ENCODE measurements at regions not wholly inside any gene's neighbourhood (a gene's known extent, or its start where the extent isn't known, plus 50 kb on each side); places are given as distances from the start of the nearest gene placed in this dataset.

DNA sequence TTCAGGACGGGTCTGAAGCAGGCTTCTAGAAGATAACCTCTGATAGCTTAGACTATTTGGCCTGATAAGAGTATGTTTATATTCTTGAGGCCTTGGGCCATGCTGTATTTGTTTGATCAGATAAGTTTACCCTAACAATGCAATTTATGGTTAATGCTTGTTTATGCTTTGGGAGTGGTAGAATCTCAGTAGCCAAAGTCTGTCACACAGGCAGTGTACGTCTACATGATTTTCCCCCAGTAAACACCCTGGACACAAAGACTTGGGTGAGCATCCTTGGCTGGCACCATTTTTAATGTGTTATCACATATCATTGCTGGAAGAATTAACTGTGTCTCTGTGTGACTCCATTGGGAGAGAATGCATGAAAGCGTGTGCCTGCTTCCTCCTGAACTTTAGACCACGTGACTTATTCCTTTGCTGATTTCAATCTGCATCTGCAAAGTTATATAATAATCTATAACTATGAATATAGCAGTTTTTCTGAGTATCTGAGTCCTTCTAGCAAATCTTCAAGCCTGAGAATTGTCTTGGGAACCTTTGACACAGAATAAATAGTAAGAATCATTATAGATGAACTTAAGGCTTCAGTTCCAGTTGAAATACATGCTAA lies 172.4 kb downstream of the CASP12 start:
- no peak overlapping the region for H3K4me3 ChIP-seq (ENCODE audit: low read depth, low read length)
- no peak for DNase-seq (ENCODE audit: low read depth)
- TF ChIP-seq, protein P1, sequence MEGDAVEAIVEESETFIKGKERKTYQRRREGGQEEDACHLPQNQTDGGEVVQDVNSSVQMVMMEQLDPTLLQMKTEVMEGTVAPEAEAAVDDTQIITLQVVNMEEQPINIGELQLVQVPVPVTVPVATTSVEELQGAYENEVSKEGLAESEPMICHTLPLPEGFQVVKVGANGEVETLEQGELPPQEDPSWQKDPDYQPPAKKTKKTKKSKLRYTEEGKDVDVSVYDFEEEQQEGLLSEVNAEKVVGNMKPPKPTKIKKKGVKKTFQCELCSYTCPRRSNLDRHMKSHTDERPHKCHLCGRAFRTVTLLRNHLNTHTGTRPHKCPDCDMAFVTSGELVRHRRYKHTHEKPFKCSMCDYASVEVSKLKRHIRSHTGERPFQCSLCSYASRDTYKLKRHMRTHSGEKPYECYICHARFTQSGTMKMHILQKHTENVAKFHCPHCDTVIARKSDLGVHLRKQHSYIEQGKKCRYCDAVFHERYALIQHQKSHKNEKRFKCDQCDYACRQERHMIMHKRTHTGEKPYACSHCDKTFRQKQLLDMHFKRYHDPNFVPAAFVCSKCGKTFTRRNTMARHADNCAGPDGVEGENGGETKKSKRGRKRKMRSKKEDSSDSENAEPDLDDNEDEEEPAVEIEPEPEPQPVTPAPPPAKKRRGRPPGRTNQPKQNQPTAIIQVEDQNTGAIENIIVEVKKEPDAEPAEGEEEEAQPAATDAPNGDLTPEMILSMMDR (IDR thresholded peaks at IDR 0.05; ENCODE audit: insufficient read depth, low read depth, low read length) = no peak

DNA sequence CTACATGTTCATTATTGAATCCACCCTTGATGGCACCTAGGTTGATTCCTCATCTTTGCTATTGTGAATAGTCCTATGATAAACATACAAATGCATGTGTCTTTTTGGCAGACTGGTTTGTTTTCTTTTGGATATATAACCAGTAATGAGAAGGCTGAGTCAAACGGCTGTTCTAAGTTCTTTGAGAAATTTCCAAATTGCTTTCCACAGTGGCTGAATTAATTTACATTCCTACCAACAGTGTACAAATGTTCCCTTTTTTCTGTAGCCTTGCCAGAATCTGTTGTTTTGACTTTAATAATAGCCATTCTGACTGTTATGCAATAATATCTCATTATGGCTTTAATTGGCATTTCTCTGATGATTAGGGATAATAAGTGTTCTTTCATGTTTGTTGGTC lies 184.9 kb downstream of the CASP12 start:
- DNase-seq (ENCODE audit: low read depth) = peak; percentile 49
- TF ChIP-seq, protein P1 (IDR thresholded peaks at IDR 0.05; ENCODE audit: insufficient read depth, low read depth, low read length) = no peak
- no peak overlapping the region for H3K4me3 ChIP-seq (ENCODE audit: low read depth, low read length)

DNA sequence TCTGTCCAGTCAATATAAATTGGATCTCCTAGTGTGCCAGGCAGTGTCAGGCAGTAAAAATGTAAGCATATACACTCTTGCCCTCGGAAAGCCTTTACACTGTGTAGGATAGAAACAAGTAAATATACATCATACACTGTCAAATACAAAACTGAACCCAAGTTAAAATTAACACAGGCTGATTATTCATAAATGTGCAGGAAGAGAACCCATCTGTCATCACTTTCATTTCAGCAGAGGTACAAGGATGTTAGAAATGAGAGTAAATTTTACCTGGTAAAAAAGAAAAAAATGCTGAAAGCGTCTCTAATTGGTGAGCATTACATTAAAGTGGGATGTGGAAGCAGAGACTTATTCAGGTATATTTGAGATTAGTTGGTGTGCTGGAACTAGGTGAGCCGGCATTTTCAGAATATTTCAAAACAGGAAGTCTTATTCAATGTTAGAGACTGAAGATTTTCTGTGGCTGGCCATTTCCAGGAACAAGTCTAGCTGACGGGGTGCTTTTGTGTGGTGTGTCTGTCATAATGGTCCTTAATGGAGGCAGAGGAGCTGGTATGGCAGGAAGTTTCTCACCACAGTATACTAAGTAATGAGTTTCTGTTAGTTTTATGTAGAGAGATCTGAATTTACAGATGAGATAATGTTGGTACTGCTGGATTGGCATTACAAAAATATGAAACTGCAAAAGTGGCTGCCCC lies 192.6 kb downstream of the CASP12 start:
- TF ChIP-seq, protein P1 (IDR thresholded peaks at IDR 0.05; ENCODE audit: insufficient read depth, low read depth, low read length) = no peak
- no peak overlapping the region for H3K4me3 ChIP-seq (ENCODE audit: low read depth, low read length)
- DNase-seq (ENCODE audit: low read depth) = peak; percentile 12

DNA sequence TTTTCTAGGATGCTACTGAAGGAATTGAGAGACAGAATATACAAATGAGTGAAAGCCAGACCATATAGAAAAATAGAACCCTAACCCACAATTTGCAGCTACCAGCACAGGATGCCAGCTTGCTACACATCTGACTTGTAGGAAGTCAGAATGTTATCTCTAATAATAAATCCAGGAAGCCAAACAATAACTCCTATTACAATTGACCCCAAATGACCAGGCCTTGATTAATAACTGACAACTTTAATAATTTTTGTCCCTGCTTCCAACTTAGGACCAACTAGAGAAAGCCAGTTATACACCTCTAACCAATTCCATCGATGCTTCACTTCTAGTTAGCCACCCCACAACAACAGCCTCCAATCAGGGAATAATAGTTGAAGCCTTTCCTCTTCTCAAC lies 193.4 kb downstream of the CASP12 start:
- TF ChIP-seq, protein P1 (IDR thresholded peaks at IDR 0.05; ENCODE audit: insufficient read depth, low read depth, low read length) = no peak
- DNase-seq (ENCODE audit: low read depth) = no peak
- no peak overlapping the region for H3K4me3 ChIP-seq (ENCODE audit: low read depth, low read length)

DNA sequence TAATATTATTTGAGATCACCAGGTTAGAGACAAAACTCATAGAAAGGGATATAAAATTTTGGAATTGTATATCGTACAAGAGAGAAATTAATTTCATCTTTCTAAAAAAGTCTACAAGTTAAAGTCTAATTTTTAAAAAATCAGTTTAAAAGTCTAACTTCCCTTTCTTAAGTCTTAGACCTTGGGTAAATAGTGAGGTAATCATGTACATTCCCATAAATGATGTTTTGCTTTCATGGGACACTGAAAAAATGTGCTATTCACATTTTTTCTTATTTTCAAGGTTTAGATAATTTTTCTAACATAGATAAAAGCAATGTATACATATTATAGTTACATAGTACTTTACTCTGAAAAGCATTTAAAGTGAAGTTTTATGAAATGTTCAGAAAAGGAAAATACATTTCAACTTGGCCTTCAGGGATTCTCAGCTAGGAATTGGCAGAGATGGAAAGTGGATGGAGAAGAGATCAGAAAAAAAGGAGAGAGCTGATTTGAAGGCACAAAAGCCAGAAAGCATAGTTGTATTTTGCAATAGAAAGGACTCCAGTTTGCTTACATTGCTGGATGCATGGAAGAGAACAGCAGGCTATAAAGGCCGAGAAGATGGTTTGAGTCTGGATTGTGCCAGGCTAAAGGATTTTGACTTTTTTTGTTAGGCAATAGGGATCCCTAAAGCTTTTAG lies 194.0 kb downstream of the CASP12 start:
- TF ChIP-seq, protein P1 (IDR thresholded peaks at IDR 0.05; ENCODE audit: insufficient read depth, low read depth, low read length) = no peak
- H3K4me3 ChIP-seq (ENCODE audit: low read depth, low read length) = no peak overlapping the region
- DNase-seq (ENCODE audit: low read depth) = no peak

DNA sequence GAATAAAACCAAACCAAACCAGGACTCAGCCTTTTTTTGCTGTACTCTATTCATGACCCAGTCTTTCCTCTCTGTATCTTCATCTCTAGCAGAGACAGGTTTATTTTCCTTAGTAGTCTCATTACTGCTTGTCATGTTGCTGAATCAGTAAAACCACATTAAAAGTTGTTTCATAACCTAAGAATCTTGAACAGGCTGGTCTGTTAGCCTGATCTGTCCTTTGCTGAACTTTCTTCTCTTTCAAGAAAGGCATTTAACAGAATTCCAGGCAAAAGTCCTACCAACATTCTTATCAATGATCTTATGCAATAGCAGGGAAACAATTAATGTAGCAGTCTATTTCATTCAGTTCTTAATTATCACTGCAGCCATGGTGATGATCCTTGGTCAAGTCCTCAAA lies 197.7 kb downstream of the CASP12 start:
- TF ChIP-seq, protein P1 (IDR thresholded peaks at IDR 0.05; ENCODE audit: insufficient read depth, low read depth, low read length) = no peak
- peak; percentile 51 for DNase-seq (ENCODE audit: low read depth)
- H3K4me3 ChIP-seq (ENCODE audit: low read depth, low read length) = no peak overlapping the region

All from fibroblast of villous mesenchyme (primary cell).